ENCODE measurements at regions not wholly inside any gene's neighbourhood (a gene's known extent, or its start where the extent isn't known, plus 50 kb on each side); places are given as distances from the start of the nearest gene placed in this dataset.

DNA sequence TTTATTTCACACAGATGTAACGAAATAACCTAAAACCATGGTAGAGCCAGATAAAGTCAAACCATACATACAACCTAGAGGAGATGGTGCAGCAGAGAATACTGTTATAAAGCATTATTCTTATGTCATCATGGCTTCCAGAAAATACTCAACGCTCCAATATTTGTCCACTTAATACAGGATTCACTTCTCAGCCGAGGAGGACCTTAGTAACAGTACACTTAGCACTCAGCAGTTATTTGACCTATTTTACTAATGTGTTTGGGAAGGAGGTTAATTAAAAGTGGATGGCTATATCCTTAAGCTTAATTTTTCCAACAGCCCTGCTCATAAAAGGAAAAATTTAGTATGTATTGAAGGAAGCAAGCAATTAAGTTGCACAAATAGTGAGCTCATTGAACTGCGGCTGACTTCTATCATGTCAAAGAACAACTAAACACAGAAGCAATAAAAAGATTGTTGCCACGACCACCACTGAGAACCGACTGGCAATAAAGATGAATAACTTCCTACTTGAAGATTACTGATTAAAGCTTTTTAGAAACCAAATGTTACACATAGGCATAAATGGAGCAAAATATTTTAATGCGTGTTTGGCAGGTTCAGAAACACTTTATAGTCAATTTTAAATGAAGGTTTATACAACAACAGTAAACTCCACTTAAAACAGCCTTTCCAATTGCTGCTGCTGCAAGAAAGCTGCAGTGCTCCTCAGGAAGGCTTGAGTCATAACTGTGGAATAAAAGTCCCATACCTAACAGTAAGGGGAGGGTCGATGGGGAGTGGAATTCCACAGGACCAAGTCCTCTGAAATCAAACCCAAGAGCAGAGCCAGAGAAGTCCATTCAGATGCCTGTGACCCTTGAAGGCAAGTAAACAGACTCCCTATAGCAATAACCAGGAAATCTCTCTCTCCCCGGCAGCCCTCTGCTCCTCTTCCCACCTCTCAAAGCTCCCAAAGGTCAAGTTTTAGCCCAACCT is 218.9 kb upstream of the CDKN3 start:
- DNase-seq, result no peak

DNA sequence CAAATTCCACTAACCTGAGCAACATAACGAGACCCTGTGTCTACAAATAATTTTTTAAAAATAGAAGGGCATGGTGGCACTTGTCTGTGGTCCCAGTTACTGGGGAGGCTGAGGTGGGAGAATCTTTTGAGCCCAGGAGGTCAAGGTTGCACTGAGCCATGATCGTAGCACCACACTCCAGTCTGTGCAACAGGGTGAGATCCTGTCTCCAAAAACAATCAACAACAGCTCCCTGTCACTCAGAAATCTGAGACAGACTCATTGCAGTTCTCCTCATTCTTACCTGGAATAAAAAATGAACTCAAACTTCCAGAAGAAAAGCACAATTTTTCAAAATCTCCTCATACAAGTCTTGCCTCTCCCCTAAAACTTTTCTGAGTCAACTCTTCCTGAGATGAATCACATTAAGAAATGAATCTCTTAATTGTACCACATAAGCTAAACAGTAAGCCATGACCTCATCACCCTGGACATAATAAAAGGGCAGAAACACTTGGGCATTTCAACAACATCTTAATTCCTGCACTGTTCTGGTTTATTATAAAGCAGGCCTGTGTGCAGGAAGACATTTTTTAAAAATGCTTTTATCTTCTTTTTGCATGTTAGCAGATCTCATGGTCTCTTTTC is 214.3 kb upstream of the CDKN3 start:
- no peak for DNase-seq

DNA sequence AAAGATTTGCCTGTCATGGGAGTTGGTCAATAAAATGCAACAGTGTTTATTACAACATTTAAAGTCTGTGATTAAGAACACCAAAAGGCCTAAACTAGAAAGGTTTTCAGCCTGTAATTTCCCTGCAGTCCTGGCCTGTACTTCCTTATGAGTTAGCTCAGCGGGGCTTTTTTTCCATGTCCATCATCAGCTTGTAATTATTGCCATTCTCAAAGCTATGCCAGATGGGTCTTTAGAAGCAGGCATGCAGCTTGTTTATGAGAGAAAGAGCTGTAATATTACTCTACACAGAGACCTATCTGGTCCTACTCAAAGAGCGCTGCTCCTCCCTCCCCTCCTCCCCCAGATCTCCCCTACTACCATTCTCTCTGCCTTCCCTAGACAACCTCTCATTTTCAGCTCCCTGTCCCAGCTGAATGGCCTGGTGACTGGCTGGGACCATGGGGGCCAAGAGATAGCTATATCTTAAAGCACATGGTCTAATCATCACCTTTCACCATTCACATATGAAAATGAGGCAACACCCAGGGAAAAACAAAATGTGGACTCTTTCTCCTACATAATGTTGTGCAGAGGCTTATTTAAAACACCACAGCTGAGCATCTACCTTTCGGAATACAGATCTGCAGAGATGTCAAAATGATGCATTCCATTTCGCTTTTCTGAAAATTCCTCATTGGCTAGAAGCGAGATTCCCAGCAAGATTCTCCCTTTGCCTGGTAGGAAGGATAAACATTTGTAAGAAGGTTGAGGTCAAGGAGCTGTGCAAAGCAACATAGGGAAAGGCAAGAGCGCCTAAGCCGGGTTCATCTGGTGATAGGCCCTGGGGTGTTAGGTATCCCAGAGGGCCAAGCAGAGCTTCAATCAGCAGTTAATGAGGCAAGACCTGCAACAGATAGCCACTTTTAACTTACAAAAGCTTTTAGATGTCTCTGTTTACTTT is 209.7 kb upstream of the CDKN3 start:
- peak in 1 of 2 experiments; percentile 65 for DNase-seq

DNA sequence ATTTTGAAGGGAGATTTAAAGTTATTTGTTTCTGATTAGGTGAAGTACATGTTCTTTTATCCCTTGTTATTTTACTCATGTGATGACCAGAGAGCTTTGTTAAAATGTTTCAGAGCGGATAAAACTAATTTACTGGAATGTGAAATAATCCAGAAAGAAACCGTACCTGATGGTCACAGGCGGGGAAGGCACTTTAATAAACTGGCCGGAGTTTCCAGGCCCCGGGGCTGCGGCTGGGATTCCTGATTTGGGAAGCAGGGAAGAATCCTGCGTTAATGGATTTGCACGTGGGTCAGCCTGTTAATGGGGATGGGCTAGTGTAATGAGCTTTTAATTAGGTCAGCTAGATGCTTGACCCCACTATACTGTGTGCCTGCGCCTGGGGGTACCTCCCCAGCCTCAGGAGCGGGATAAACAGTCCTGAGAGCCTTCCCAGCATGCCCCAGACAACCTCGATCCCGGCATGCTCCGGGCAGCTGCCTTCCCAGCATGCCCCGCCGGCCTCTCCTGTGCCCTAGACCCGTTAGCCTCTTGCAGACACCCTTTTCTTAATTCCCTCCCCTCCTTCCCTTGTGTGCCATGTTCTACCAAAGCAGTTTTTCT is 208.6 kb upstream of the CDKN3 start:
- DNase-seq, result no peak

DNA sequence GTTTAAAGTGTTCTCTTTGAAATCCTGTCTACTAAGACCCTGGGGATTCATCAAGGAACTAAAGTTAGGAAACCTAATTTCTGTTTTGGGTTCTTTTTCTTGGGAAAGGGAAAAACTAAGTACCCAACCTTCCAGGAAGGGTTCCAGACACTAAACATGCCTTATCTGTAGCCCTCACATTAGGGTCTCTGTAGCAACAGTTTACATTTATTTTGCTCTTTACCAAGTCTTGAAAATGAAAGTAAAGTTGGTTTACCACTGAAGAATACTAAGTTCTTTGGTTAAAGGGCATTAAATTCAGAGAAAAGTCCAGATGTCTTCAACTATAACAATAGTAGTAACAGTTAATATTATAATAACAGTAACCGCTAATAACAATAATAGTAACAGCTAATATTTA is 207.5 kb upstream of the CDKN3 start:
- no peak for DNase-seq

DNA sequence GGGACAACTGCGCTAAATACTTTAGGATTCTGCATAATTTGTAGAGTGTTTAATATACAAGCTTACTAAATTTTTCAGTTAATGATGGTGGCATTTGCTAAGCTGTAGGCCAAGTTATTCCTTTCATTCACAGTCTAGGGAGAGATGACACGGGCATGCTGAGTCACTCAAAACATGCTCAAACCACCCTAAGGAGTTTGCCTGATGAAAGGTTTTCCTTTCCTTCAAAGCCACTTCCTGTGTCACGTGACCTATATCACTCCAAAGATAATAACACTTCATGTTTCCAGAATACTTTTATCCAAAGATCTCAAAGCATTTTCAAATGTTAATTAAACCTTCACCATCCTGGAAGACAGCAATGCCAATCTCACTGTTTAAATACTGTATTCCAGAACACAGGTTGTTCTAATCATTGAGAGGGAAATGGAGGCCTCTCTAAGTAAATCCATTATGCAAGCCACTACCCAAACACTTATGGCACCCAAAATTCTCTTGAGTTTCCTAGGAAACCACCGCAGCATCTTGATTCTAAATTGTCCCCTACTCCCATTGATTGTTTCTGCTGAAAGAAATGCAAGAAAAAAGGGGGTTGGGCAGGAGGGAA is 207.0 kb upstream of the CDKN3 start:
- no peak for DNase-seq

DNA sequence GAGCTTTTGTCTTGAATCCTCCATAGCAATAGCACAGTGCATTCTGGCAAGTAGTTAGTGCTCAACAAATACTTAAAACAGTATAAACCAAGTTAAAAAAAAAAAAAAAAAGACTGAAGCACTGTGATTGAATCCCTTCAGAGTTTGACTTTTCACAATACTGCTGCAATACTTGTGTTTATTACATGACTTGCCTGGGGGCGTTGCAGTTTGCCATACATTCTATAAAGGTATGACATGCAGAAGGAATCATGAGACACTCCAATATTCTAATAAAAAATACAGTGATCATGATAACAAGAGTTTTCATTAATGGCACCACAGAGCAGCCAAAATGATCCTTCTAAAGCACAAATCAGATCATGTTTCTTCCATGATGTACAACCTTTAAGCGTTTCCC is 205.0 kb upstream of the CDKN3 start:
- no peak for DNase-seq

DNA sequence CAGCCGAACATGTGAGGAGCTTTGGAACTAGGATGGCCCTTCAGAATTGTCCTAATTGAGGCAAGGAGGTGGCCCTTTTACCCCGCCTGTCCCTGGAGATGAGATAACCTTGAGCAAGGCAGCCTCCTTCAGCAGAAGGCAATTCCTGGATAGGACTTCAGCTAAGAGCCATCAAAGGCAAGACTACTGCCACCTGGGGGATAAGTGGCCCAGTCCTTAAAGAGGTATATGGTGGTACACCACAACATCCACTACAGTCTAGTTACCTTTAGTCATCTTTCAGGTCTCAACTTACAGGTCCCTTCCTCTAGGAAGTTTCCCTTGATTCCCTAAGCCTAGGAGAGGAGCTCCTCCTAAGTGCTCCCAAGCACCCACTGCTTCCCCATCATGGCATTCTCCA is 204.2 kb upstream of the CDKN3 start:
- no peak for DNase-seq

DNA sequence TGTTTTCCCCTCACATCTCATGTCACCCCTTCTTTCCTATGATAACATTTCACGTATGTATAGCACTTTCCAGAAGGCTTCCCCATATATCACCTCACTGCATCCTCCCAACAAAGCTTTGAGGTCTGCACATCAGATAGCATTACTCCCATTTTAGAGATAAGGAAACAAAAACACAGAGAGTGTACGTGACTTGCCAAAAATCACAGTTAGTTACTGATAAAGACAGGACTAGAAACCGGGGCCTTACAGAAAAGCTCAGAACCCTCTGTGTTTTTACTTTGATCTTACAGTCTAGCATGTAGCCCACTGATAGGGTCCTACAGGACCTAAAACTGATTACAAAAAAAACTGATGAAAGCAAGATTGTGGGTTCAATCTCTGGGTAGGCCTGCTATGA is 202.9 kb upstream of the CDKN3 start:
- no peak for DNase-seq

DNA sequence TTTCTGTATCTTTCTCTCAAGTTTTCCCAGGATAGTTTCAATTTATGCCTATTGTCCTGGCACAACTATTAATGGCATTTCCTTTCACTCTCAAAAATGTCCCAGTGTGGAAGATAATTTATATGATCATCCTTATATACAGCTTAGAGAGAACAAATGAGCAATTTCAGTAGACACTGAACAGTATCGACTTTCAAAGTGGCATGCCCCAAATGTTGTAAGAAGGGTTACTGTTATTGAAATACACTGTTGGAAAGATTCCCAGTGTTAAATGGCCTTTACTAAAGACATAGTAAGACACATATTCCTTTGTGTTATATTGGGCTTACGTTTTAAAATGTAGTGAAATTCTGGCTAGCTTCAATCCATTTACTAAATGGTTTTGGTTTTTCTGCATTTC is 202.3 kb upstream of the CDKN3 start:
- no peak for DNase-seq

DNA sequence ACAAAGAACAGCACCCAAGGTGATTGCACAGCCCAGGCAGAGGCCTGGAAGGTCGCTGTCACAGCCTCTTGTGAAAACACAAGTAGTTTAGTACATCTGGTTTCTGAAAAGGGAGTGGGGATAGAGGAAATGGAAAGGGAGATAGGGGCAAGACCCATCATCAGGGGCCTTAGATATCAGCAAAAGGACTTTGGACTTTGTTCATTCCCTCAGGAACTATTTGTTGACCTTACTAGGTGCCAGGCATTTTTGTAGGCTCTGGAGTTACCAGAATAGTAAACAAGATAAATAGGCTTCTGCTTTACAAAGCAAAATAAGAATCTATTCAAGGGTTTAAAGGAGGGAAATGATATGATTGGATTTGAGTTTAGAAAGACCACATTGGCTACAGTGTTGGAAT is 199.4 kb upstream of the CDKN3 start:
- no peak for DNase-seq

DNA sequence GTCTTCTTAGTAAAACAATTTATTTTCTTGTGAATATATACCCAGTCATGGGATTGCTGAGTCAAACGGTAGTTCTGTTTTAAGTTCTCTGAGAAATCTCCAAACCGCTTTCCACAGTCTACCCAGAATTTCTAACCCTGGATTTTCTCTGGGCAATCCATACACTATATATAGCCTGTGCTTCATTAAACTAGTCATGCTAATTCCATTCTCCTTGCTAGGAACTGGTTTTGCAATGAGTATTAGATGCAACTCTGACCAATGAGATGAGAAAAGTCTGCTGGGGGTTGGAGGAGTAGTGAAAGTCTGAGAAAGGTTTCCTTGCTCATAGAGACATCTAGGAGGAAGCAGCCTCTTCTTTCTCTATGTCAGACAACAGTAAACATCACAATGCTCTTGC is 196.1 kb upstream of the CDKN3 start:
- DNase-seq, result no peak

DNA sequence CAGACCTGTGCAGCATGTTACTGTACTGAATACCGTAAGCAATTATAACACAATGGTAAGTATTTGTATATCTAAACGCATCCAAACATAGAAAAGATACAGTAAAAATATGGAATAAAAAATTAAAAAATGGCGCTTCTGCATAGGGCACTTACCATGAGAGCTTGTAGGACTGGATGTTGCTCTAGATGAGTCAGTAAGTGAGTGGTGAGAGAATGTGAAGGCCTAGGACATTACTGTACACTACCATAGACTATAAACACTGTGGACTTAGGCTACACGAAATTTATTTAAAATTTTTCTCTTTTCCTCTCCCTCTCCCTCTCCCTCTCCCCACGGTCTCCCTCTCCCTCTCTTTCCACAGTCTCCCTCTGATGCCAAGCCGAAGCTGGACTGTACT is 194.5 kb upstream of the CDKN3 start:
- DNase-seq, result no peak

DNA sequence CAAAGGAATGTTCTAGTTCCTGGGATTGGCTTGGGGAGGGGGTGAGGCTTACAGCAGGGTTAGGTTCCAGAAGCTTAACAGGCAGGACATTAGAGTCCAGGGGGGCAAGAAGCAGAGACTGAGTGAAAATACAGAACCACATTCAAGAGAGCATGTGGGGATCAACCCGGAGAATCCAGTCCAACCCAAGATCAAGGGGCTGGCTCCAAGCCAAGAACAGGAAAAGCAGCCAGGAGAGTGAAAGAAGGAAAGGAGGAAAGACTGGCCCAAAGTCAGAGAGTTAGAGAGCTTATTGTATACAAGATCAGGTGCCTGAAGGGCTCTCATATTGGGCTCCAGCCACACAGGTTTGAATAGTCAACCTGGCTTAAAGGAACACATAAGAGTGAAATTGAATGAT is 190.3 kb upstream of the CDKN3 start:
- DNase-seq, result no peak

DNA sequence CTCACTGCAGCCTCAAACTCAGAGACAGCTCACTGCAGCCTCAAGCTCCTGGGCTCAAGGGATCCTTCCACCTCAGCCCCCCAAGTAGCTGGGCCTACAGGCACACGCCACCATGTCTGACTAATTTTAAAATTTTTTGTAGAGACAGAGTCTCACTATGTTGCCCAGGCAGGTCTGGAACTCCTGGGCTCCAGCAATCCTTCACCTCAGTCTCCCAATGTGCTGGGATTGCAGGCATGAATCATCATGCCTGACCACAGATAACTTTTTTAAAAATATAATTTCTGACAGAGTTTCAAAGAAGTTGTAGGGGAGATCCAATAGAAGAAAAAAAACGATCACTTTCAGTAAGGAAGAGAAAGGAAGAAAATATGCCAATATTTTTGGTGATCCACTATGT is 189.7 kb upstream of the CDKN3 start:
- DNase-seq, result no peak

DNA sequence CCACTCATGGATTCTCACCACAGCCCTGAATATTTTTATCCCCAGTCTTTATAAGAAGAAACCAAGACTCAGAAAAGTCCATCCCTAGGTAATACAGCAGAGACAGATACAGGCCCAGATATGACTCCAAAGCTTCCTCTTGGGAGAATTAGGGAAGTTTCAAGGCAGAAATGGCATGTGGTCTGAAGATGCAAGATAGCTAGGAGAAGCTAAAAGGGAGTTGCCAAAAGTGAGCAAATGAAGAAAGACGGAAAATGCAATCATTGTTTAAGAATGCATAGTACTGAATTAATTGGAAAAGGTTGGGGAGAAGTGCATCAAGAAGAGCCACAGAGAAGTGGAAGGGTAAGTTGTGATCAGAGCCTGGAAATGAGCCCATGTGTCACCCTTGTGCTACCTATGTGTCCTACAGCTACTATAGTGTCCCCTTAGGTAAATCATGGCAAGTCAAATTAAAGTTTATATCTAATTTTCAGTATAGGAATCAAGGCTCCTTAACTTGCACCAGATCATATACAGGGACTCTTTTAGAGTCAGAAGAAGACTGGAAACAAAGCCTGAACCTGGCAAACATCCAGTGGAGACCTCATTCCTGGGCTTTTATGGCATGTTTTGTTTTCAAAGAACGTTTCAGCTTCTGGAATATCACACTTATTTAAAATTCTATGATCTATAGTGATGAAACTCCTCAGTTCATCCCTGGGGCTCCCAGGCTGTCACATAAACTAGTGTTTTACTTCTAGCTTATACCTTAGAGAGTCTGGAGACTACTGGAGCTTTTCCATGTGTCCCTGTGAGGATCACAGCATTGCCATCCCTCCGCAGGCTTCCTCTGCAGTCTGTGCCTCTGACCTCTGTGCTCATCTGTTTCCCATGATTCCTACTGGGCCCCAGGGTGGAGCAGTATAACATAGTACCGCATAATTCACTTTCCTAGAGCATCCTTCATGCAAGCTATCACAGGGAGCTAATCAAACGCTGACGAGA is 189.0 kb upstream of the CDKN3 start:
- DNase-seq, result no peak

DNA sequence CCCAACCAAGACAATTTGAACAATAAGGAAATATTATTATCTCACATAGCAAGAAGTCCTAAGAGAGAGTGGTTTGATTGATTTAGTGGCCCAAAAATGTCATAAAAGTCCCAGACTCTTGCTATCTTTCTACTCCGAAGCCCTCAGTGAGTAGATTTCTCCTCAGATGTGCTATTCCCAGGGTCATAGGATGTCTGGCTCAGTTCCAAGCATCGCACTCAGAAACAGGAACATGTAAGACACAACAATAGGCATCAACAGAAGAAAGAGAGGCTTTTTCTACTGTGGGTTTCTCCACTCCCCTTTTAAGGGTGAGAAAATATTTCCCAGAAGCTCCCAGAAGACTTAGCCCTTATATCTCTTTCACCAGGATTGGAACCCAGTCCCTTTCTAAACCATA is 188.1 kb upstream of the CDKN3 start:
- no peak for DNase-seq

DNA sequence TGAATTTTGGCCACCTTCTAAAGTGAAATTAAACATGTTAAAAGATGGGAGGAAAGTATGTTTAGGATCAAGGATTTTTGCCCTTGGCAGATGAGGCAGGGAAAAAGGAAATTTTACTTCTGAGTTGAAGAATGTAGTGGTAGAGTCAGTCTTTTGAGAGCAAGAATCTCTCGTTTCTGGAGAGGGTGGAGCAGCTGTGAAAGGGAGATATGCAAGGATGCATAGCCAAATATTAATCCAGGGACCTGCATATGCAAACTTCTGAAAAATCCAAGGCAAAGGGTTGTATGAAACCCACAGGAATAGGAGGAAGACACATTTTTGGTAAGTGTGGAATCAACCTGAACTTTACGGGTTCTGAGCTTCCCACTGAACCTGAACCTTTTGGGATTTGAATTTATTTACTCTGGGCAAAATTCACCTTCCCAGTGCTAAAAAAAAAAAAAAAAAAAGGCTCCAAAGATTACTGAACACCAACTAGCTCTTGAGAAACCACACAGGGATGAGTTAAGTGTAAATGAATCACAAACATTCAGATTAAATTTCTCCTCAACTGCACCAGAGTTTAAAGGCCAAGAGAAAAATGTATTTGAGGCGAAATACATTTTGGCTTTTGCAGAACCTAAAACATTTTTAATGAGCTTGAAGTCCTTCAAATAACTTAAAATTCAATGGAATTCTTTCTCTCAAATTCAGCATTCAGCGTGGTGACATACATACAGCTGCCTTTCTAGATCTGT is 187.1 kb upstream of the CDKN3 start:
- DNase-seq, result no peak

DNA sequence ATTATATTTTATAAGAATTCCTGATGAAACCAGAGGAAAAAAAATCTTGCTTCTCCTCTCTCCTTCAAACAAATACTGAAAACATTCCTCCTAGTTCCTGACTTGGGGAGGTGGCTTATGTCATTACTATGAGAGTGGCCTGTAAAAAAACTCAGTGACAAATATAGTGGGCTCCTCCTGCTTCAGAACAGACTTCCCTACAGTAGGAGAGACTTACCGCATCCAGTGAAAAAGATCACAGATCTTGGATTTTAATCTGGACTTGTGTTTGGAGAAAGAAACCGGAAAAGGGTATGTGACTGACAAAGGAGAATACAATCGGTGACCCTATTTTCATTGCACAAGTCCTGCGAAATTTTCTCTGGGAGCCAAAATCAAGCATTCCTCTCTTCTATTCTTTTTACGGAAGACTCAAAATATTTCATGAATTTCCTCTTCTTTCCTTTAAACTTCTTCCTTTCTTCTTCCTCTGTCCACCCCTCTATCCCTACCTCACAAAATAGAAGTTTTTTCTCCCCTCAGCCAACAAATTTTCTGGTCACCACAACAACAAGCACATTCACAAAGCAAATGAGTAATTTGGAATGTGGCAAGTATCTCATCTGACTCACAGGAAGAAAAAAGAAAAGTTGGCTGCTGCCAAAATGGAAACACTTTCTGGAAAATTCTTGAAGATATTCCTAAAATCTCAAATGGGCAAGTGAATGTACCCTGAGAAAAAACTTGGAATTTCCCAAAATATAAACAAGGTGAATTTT is 185.1 kb upstream of the CDKN3 start:
- DNase-seq, result no peak

DNA sequence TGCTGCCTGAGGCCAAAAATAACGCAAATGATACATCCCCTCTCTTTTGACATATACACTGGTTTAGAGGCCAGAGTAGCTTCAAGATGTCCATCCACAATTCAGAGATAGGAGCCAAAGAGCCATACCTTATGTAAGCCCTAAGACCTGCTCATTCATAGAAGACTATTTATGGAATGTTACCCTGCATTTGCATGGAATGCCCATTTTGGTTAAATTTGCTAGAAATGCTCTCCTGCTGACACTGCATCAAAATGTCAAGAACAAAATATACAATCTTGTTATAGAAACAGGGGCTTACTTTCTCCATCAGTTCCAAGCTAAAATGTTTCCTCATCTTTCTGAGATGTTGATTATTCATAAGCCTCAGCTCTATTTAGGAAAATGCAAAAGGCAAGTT is 183.3 kb upstream of the CDKN3 start:
- no peak for DNase-seq

Measured in NCI-H524 (cell line).